IMR-90 (cell line): ENCODE measurements at regions not wholly inside any gene's neighbourhood (a gene's known extent, or its start where the extent isn't known, plus 50 kb on each side); places are given as distances from the start of the nearest gene placed in this dataset.

Experiments
- CTCF ChIP-seq: conservative IDR thresholded peaks from 2 replicates; pipeline ENCODE4 v1.5.1; 2012; ENCODE audit warnings: mild to moderate bottlenecking, low read depth, low read length, improper control_type of control experiment
- MAFK ChIP-seq: IDR thresholded peaks from 2 replicates; pipeline ENCODE4 v1.6.1; 2012; ENCODE audit warnings: low read depth, low read length, improper control_type of control experiment
- NFE2L2 ChIP-seq: fragments of 150-350 bp; IDR thresholded peaks from 2 replicates; pipeline ENCODE4 v1.6.1; 2016; ENCODE audit warnings: low read depth, mild to moderate bottlenecking, low read length
- POLR2A ChIP-seq: IDR thresholded peaks from 2 replicates; pipeline ENCODE4 v1.6.1; 2012; ENCODE audit warnings: mild to moderate bottlenecking, low read depth, low read length

GRCh38 chr6:51049288-51049982, 230.8 kb downstream of the TFAP2B start:
- TF ChIP-seq CTCF (no peak), POLR2A (no peak), MAFK (no peak), NFE2L2 (no peak)
